ENCODE measurements at regions not wholly inside any gene's neighbourhood (a gene's known extent, or its start where the extent isn't known, plus 50 kb on each side); places are given as distances from the start of the nearest gene placed in this dataset.

- Histone ChIP-seq H4K20me1 (ENCODE audit: insufficient read depth, low read length) (no peaks in the 10 kb centered on the region), H3K4me3 (ENCODE audit: low read depth, low read length, poor library complexity, severe bottlenecking) (no peak overlapping the region), H3K4me1 (ENCODE audit: insufficient read depth, low read length, poor library complexity, severe bottlenecking) (no peaks in the 10 kb centered on the region), H3K9me3 (ENCODE audit: low read length) (no peaks in the 10 kb centered on the region), H3K27ac (ENCODE audit: low read depth, low read length, poor library complexity, severe bottlenecking) (no peak overlapping the region), H3K36me3 (ENCODE audit: insufficient read depth, low read length) (no peaks in the 10 kb centered on the region), H3K4me2 (ENCODE audit: low read length) (no peak overlapping the region), H3K79me2 (ENCODE audit: insufficient read depth, low read depth, low read length) (no peaks in the 10 kb centered on the region), H2AFZ (ENCODE audit: low read length) (no peak overlapping the region), H3K9me2 (ENCODE audit: insufficient read depth, low read length) (no peaks in the 10 kb centered on the region)
- intact Hi-C loops (cut with micrococcal nuclease; ENCODE audit: unreplicated experiment), result no loop called here
- CTCF ChIA-PET (ENCODE audit: unreplicated experiment), result no interaction called here
- TF ChIP-seq EZH2phosphoT487 (IDR thresholded peaks at IDR 0.05; ENCODE audit: borderline replicate concordance, low read depth, low read length) (no peak), CTCF (conservative IDR thresholded peaks at IDR 0.05; ENCODE audit: low read length) (no peak)
- no TSS peak for BruUV-seq (replicated peaks)
- POLR2A ChIA-PET, result no interaction called here
- no peak for DNase-seq (ENCODE audit: low spot score)
Observed at GRCh38 chr3:162136136-162136535, 639.5 kb downstream of the OTOL1 start.

- Histone ChIP-seq H3K9me3 (ENCODE audit: low read length) (no peaks in the 10 kb centered on the region), H3K4me2 (ENCODE audit: low read length) (no peak overlapping the region), H2AFZ (ENCODE audit: low read length) (no peak overlapping the region), H3K27ac (ENCODE audit: low read depth, low read length, poor library complexity, severe bottlenecking) (no peak overlapping the region), H4K20me1 (ENCODE audit: insufficient read depth, low read length) (no peaks in the 10 kb centered on the region), H3K4me3 (ENCODE audit: low read depth, low read length, poor library complexity, severe bottlenecking) (no peak overlapping the region), H3K79me2 (ENCODE audit: insufficient read depth, low read depth, low read length) (no peaks in the 10 kb centered on the region), H3K9me2 (ENCODE audit: insufficient read depth, low read length) (no peaks in the 10 kb centered on the region), H3K36me3 (ENCODE audit: insufficient read depth, low read length) (no peaks in the 10 kb centered on the region), H3K4me1 (ENCODE audit: insufficient read depth, low read length, poor library complexity, severe bottlenecking) (no peaks in the 10 kb centered on the region)
- BruUV-seq (replicated peaks), result no TSS peak
- no peak for DNase-seq (ENCODE audit: low spot score)
- ChIA-PET CTCF (ENCODE audit: unreplicated experiment) (no interaction called here), POLR2A (interaction anchor here (0.7 kb wide), 2 partner anchors 9 to 11 kb away, joined by 3 to 4 read pairs; no protein-coding TSS in a partner anchor)
- no peak for TF ChIP-seq CTCF (conservative IDR thresholded peaks at IDR 0.05; ENCODE audit: low read length)
- TF ChIP-seq EZH2phosphoT487 (IDR thresholded peaks at IDR 0.05; ENCODE audit: borderline replicate concordance, low read depth, low read length), result no peak
- intact Hi-C loops (cut with micrococcal nuclease; ENCODE audit: unreplicated experiment), result no loop called here
Observed at GRCh38 chr3:162138509-162138908, 641.9 kb downstream of the OTOL1 start.

GRCh38 chr3:162139841-162140240 is 643.2 kb downstream of the OTOL1 start:
- no peaks in the 10 kb centered on the region for H3K9me2 ChIP-seq (ENCODE audit: insufficient read depth, low read length)
- no peak overlapping the region for H3K4me2 ChIP-seq (ENCODE audit: low read length)
- no peak overlapping the region for H2AFZ ChIP-seq (ENCODE audit: low read length)
- ChIA-PET POLR2A (interaction anchor here (0.6 kb wide), 1 partner anchor 56 kb away, joined by 3 read pairs; no protein-coding TSS in a partner anchor), CTCF (ENCODE audit: unreplicated experiment) (no interaction called here)
- intact Hi-C loops (cut with micrococcal nuclease; ENCODE audit: unreplicated experiment), result no loop called here
- H3K9me3 ChIP-seq (ENCODE audit: low read length), result no peaks in the 10 kb centered on the region
- H3K4me1 ChIP-seq (ENCODE audit: insufficient read depth, low read length, poor library complexity, severe bottlenecking), result no peaks in the 10 kb centered on the region
- H4K20me1 ChIP-seq (ENCODE audit: insufficient read depth, low read length), result no peaks in the 10 kb centered on the region
- no peak for DNase-seq (ENCODE audit: low spot score)
- no peaks in the 10 kb centered on the region for H3K79me2 ChIP-seq (ENCODE audit: insufficient read depth, low read depth, low read length)
- no peaks in the 10 kb centered on the region for H3K36me3 ChIP-seq (ENCODE audit: insufficient read depth, low read length)
- TF ChIP-seq EZH2phosphoT487 (IDR thresholded peaks at IDR 0.05; ENCODE audit: borderline replicate concordance, low read depth, low read length) (no peak), CTCF (conservative IDR thresholded peaks at IDR 0.05; ENCODE audit: low read length) (no peak)
- no peak overlapping the region for H3K4me3 ChIP-seq (ENCODE audit: low read depth, low read length, poor library complexity, severe bottlenecking)
- no peak overlapping the region for H3K27ac ChIP-seq (ENCODE audit: low read depth, low read length, poor library complexity, severe bottlenecking)
- no TSS peak for BruUV-seq (replicated peaks)

Measured in OCI-LY7 (cell line).